H1 (cell line): ENCODE measurements at regions not wholly inside any gene's neighbourhood (a gene's known extent, or its start where the extent isn't known, plus 50 kb on each side); places are given as distances from the start of the nearest gene placed in this dataset.

Experiments used
- CHD7 ChIP-seq: fragments of 300-600 bp; sonication (generic); IDR thresholded peaks from 2 replicates; pipeline ENCODE4 v1.7.1; 2012; ENCODE audit warnings: low read length, moderate library complexity, mild to moderate bottlenecking, inconsistent platforms; ENCODE audit not compliant: insufficient replicate concordance
- EP300 ChIP-seq, 2 experiments: IDR thresholded peaks; 1 replicate in 1 of 2; 2 replicates in 1 of 2; pipeline ENCODE4 v1.6.1; 2011 to 2012; ENCODE audit warnings: low read depth in 2 of 2, low read length in 2 of 2, mild to moderate bottlenecking in 2 of 2, borderline replicate concordance in 1 of 2, inconsistent platforms in 1 of 2, moderate library complexity in 1 of 2
- SRF ChIP-seq: IDR thresholded peaks from 2 replicates; pipeline ENCODE4 v1.6.1; 2011; ENCODE audit warnings: mild to moderate bottlenecking, low read depth, low read length, moderate library complexity

- TF ChIP-seq CHD7 (no peak), EP300 (IDR thresholded peaks at IDR 0.05; ENCODE audit: borderline replicate concordance in 1 of 2, low read depth in 2 of 2, low read length in 2 of 2) (no peak), SRF (no peak)
Measured at GRCh38 chr3:180749322-180749721, 70.0 kb upstream of the CCDC39 start (continued).
